ENCODE measurements at regions not wholly inside any gene's neighbourhood (a gene's known extent, or its start where the extent isn't known, plus 50 kb on each side); places are given as distances from the start of the nearest gene placed in this dataset.

DNA sequence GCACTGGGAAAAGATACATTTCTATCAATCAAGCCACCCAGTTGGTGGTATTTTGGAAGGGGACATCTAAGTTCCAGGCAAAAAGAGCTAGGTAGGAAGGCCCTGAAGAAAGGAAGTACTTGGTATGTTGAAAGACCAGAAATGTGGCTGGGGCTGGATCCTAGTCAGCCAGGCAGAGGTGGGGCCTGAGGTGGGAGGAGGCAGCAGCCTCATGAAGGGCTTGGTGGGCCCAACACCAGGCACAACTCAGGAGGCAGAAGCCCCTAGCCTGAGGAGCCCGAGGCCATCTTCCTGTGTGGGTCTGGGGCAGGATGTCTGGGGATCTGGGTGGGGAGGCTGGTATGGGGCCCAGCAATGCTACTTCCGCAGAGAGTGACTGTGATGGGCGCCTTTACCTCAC, 105.9 kb downstream of the SALL1 start:
- TF ChIP-seq CTCF (conservative IDR thresholded peaks at IDR 0.05; ENCODE audit: low read depth, low read length) (no peak), EZH2 (IDR thresholded peaks at IDR 0.05; ENCODE audit: low read length, unreplicated experiment) (no peak)

Data from PC-3 (cell line).